Neutrophil (primary cell): ENCODE measurements at regions not wholly inside any gene's neighbourhood (a gene's known extent, or its start where the extent isn't known, plus 50 kb on each side); places are given as distances from the start of the nearest gene placed in this dataset.
"Not testable (repeated sequence)": the region's sequence is repeated elsewhere in the genome, so short reads cannot be mapped to it uniquely, and the experiment has no call there.

ENCODE experiments used
- H3K27ac ChIP-seq: fragments of 200-600 bp; sonication (generic); 2 replicates; pipeline ENCODE4 v1.5.1; 2016; ENCODE audit warnings: mild to moderate bottlenecking, moderate library complexity
- H3K27me3 ChIP-seq: fragments of 200-600 bp; sonication (generic); 2 replicates; pipeline ENCODE4 v1.6.0; 2016; ENCODE audit warnings: mild to moderate bottlenecking
- H3K36me3 ChIP-seq: fragments of 200-600 bp; sonication (generic); 2 replicates; pipeline ENCODE4 v1.5.1; 2017
- H3K4me1 ChIP-seq, 2 experiments: fragments of 200-600 bp in 1 of 2; sonication (generic) in 1 of 2; 1 replicate in 1 of 2; 2 replicates in 1 of 2; pipeline versions ENCODE4 v1.5.1 to v1.6.1; 2013 to 2016; ENCODE audit warnings: low read depth in 1 of 2, low read length in 1 of 2, mild to moderate bottlenecking in 1 of 2, moderate library complexity in 1 of 2; ENCODE audit not compliant: control insufficient read depth in 1 of 2, insufficient read depth in 1 of 2
- H3K4me3 ChIP-seq, 2 experiments: fragments of 200-600 bp in 1 of 2; sonication (generic) in 1 of 2; 1 replicate in 1 of 2; 2 replicates in 1 of 2; pipeline ENCODE4 v1.5.1; 2013 to 2016; ENCODE audit warnings: low read depth in 1 of 2, low read length in 1 of 2, mild to moderate bottlenecking in 1 of 2, moderate library complexity in 1 of 2
- H3K9me3 ChIP-seq: fragments of 200-600 bp; sonication (generic); 2 replicates; pipeline ENCODE4 v1.5.1; 2016
- CTCF ChIP-seq: fragments of 200-600 bp; sonication (generic); IDR thresholded peaks from 2 replicates; pipeline ENCODE4 v1.5.1; 2016; ENCODE audit warnings: antibody characterized with exemption

GRCh38 chr15:26069231-26069641 is 206.1 kb upstream of the ATP10A start:
- no peak overlapping the region for H3K27ac ChIP-seq
- no peaks in the 10 kb centered on the region for H3K36me3 ChIP-seq
- no peaks in the 10 kb centered on the region for H3K4me1 ChIP-seq
- TF ChIP-seq CTCF = no peak
- no peak overlapping the region for H3K4me3 ChIP-seq
- no peaks in the 10 kb centered on the region for H3K27me3 ChIP-seq
- no peaks in the 10 kb centered on the region for H3K9me3 ChIP-seq

- no peak for TF ChIP-seq CTCF
- no peaks in the 10 kb centered on the region for H3K9me3 ChIP-seq
- no peaks in the 10 kb centered on the region for H3K36me3 ChIP-seq
- no peaks in the 10 kb centered on the region for H3K27me3 ChIP-seq
- H3K27ac ChIP-seq = no peak overlapping the region
- H3K4me3 ChIP-seq = no peak overlapping the region
- no peaks in the 10 kb centered on the region for H3K4me1 ChIP-seq
Observed at GRCh38 chr15:26066896-26067295, 203.8 kb upstream of the ATP10A start.

GRCh38 chr15:26065723-26066122 is 202.6 kb upstream of the ATP10A start:
- Histone ChIP-seq H3K4me3 (no peak overlapping the region), H3K4me1 (no peaks in the 10 kb centered on the region), H3K9me3 (no peaks in the 10 kb centered on the region), H3K27ac (no peak overlapping the region), H3K36me3 (no peaks in the 10 kb centered on the region), H3K27me3 (no peaks in the 10 kb centered on the region)
- no peak for TF ChIP-seq CTCF

GRCh38 chr15:26061248-26061647 is 198.1 kb upstream of the ATP10A start:
- H3K27ac ChIP-seq = no peak overlapping the region
- H3K36me3 ChIP-seq = no peaks in the 10 kb centered on the region
- H3K27me3 ChIP-seq = no peaks in the 10 kb centered on the region
- H3K4me1 ChIP-seq = no peaks in the 10 kb centered on the region
- H3K4me3 ChIP-seq = no peak overlapping the region
- no peaks in the 10 kb centered on the region for H3K9me3 ChIP-seq
- TF ChIP-seq CTCF = no peak

- not testable (repeated sequence) for H3K27me3 ChIP-seq, H3K27ac ChIP-seq, H3K4me1 ChIP-seq, H3K9me3 ChIP-seq, H3K4me3 ChIP-seq, H3K36me3 ChIP-seq
Observed at GRCh38 chr15:26056766-26057165, 193.6 kb upstream of the ATP10A start.

GRCh38 chr15:26051761-26052675 is 188.9 kb upstream of the ATP10A start:
- TF ChIP-seq CTCF = no peak
- H3K9me3 ChIP-seq = no peaks in the 10 kb centered on the region
- H3K4me3 ChIP-seq = no peak overlapping the region
- no peaks in the 10 kb centered on the region for H3K27me3 ChIP-seq
- H3K4me1 ChIP-seq = no peaks in the 10 kb centered on the region
- H3K27ac ChIP-seq = no peak overlapping the region
- no peaks in the 10 kb centered on the region for H3K36me3 ChIP-seq
